GM21786 (cell line): ENCODE measurements at regions not wholly inside any gene's neighbourhood (a gene's known extent, or its start where the extent isn't known, plus 50 kb on each side); places are given as distances from the start of the nearest gene placed in this dataset.

Experiments used
- ATAC-seq: cut with Tn5 transposase; IDR thresholded peaks from one replicate; pipeline ENCODE4 v1.9.1; 2021; ENCODE audit not compliant: unreplicated experiment

DNA sequence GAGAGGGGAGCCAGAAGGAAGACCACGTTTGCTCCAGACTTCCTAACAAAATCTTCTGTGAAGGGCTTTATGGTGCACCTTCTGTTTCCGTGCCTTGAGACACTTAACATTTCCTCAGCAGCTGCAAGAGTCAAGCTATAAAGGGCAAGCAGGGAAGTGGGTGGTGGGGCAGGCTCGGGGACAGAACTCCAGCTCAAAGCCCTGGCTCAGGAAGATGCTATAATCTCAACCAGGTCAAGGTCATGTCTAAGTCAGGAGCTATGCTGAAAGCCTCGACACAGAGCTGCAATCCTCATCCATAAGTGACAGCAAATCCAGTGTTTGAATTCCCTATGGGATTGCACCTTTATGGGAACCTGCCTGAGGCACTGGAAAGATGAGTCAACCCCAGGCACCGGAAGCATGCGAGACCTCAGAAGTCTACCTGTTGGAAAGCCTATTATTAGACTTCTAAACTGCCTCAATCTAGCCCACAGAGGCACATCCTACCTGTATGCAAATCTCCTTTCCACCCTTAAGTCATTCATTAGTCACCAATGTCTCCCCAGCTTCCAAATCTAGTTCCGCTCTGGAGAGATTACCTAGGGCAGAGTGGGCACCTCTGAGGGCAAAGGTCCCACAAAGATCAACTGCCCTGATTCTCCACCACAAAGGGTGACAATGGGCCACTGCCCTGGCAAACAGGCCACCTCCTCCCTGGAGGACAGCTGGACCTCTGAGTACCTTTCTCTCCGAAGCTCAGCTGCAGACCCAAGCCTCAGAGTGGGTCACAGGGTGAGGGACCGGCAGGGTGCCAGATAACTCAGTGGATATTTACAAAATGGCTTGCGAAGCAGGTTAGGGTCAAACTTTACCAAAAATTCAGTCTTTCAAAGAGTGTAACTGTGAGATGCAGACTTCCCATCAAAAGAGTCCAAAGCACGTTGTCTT is 287.0 kb downstream of the CDC5L start:
- no peak for ATAC-seq

DNA sequence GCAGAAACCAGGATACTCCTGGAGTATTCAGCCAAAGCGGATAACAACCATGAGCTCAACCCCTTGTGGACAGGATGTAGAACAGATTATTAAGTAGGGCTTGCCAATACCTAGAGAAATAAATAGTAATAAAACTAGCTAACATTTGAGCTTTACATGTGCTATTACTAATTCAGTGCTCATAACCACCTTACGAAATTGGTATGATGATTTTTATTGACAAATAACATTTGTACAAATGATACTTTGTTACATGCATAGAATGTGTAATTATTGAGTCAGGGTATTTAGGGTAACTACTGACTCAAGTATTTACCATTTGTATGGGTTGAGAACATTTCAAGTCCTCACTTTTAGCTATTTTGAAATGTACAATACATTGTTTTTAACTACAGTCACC is 287.9 kb downstream of the CDC5L start:
- no peak for ATAC-seq

DNA sequence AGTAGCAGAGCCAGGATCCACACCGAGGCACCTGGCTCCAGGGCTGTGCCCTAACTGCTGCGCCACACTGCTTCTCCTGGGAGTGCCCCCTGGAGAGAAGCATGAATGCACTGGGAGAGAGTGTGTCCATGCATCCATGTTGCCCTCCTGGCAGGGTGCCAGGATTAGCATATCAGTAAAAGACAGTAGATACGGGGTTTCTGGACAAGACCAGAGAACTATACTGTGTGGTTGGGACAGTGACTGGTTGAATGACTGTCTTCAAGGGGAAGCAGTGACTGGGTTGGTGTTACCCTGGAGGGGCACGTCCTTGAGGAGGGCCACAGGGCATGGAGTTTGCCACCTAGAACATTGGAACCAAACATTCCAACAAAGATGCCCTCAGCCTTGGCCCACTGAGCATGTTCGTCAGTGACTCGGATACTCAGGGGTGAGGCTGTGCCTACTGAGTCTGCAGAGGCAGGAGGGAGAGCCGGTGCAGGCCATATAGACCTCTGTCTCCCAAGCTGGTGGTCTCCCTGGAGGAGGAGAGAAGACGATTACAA is 288.8 kb downstream of the CDC5L start:
- no peak for ATAC-seq

DNA sequence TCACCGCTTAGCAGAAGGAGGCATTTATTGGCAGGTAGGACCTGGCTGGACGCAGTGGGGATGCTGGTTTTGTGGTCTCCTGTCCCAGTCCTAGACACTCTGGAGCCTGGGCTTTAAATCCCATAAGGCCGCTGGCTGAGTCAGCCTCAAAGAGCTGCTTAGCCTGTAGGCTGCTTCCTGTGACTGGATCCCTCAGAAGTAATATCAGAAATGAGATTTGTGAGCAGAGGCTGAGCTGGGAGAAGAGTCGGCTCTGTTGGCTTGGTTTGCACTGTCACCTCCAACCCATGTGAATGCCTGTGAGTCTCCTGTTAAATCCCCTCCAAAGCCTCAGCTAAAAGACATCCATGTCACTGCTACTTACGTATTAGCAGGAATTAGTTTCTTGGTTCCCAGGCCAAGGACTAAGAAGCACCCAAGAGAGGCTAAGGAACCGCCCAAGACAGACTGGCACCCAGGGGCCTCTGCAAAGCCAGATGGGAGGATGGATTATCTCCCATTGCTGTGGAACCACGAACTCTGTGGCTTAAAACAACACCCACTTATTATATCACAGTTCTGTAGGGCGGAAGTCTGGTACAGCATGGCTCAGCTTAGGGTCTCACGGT is 289.4 kb downstream of the CDC5L start:
- ATAC-seq, result no peak

DNA sequence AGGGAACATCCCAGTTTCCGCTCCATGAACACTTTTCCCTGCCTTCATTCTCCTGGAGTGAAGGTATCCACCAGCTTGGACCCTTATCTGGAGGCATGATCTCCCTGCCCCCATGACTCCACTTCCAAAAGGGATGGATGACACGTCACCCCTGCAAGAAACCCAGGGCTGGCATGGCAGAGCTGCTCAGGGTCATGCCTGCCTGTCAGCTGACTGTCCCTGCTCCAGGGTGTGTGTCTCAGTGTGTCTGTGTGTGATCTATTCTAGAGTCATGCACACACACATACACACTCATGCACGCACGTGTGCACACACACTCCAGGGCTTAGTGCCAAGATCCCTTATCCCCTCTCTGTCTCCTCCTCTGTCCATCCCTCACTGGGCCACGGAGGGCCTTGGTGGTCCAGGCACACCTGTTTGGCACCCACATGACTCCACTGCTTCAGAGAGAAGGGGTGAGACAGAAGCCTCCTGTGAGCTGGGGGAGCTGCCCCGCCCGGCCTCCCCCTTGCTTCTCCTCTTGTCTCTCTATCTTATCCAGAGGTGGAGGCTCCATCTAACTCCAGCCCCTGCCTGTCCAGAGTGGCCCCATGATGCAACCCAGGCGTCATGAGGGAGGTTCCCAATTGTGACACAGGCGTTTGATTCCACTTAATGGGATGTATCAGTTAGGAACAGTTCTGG is 290.9 kb downstream of the CDC5L start:
- ATAC-seq, result no peak

DNA sequence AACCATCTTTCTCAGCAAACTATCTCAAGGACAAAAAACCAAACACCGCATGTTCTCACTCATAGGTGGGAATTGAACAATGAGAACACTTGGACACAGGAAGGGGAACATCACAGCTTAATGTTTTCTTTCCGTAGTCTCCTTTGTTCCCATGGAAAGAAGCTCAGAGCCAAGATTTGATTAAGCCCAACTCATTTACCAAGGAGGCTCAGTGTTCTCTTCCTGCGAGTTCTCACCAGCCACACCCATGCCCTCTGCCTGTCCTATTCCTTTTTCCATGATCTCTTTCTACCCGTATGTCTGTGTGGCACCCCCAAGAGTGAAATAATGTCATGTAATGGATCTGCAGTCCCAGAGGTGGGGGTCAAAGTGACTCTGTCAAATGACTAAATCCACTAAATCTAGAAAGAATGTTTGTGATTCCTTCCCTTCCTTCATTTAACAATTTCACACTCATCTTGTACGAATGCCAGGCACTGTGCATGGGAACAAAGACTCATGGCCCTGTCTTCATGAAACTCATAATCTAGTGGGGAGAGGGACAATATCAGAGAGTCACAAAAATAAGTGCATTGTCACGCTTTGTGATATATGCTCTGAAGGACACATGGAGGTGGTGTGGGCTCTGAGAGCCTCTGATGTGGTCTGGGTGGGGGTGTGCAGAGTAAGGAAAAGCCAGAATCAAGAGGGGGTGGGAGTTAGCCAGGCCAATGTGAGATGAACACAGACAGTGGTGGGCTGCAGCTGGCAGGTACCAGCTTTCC is 292.1 kb downstream of the CDC5L start:
- ATAC-seq, result no peak

DNA sequence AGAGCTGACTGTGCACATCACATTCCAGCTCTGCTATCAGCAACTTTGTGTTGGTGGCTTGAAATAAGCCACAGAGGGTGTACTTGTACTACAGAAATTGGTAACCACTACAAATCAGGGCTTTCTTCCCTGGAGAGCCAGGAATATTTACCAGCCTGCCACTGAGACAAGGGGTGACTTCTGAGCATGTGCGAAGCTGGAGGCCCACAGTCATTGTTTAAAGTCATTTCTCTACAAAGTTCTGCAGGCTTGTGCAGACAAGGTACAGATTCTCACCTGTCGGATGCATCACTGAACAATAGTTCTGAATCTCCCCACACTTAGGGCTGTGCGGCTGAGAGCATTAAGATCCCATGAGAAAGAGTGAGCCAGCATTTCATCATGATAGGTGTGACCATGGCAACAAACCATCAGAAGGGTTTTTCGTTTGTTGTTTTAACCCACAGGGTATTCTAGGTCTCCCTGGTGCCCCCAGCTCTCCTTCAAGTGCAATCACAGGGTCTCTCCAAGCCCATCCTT is 292.8 kb downstream of the CDC5L start:
- ATAC-seq, result no peak

DNA sequence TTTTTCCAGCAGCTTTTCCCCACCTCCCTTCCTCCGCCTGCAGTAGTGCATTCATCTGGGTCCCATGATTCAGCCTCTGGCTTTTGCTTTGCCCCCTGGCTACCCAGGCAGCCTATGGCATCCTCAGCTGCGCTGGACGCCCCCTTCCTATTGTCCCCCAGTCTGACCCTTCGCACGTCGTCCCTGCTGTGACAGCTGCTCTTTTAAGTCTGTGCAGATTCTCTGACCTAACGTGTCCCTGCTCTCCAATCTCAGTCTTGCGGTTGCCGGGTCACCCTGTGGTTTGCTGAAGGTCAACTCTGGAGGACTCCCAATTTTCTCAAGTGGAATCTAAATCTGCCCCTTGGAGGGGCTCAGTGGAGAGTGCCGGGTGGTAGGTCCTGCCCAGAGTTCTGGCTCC is 294.3 kb downstream of the CDC5L start:
- ATAC-seq, result no peak

DNA sequence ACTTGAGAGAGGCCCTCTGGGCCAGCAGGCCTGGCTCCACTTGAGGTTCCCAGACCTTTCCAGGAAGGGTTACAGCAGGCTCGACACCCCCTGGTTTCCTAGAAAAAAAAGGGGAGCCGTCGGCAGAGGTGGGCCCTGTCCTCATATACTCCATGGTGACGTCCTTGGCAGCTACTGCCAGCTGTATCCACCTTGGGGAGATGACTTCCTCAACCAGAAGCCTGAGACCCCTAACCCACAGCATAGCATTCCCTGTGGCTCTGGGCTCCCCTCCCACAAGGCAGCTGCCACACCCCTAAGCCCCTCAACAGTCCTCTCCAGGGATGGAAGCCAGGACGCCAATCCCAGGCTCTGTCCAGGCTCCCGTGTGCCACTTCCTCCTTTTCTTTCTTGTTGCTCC is 294.8 kb downstream of the CDC5L start:
- ATAC-seq, result no peak

DNA sequence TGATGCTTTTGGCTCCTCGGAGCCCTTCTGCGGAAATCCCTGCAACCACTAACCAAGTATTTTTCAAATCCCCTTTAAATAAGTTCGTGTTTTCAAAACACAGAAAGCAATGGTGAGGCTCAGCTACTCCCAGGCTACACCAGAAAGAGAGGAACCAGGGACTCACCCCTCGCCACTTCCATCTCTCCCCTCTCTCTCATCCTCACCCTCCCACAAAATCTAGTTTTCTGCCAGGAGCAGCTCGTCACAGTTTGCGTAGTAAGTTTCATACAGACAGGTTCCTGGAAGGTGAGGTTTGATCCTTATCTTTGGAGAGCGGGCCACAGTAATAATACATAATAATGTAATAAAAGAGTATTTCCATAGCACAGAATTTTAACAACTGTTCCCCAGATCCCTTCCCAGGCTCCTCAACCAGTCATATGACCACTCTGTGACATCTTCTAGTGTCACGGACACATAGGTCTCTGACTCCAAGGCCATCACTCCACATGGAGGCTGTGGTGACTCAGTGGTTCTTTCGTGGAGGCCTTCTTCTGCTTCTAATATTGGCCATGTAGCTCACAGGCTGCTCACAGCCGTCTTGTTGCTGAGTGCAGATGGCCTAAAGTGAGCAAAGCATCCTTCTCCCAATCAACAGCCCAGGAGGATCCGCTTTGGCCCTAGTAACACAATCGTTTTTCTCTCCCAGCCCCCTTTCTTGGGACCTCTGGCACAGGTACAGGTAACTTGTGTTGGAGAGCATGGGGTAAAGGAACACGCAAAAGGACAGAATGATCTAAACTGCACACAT is 295.7 kb downstream of the CDC5L start:
- ATAC-seq, result no peak

DNA sequence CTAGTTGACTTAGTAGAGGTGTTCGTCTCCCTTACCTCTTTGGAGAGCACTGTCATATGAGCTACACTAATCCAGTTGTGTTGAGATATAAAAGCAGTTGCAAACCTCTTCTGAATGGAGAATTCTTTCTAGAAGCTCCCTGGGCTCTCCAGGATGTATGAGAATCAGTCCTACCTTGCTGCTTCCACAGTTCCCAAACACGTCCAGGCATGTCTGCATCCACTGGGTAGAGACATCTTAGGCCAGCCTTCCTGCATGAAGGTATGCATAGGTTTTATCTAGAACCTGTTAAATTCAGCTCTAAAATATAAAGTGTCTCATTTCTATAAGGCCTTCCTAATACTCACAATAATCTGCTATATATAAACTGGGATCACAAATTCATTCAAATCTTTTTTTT is 297.7 kb downstream of the CDC5L start:
- ATAC-seq, result no peak

DNA sequence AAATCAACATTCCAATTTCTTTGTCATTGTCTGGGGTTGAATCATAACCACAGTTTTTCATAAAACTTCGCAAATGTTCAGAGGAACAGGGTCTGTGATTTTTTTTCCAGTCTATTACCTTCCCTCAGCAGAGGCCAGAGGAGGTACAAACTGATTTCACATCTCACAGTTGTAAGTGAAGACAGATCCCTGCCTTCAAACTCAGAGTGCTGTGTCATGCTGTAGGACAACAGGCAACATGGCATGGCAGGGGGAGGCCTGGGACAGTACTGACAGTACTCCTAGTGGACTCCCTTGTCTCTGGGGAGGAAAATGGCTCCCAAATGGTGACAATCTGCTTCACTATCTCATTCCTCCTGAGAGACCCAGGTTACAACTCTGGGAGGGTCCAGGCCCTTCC is 308.6 kb downstream of the CDC5L start:
- no peak for ATAC-seq

DNA sequence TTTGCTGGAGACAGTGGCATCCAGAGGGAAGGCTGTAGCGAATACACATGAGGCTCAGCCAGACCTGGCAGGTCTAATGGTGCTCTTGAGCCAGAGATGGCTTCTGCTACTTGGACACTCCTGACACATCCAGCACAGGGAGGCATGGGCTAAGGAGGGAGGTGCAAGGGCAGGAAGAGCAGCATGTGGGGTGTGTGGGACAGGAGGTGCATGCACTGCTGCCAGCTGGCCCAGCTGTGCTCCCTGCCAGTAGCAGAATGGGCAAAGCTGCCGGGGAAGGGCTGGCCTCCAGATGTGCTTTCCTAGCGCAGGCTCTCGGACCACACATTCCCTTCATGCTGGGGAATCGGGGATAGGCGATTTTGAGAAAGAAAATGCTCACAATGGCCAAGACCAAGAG is 309.2 kb downstream of the CDC5L start:
- no peak for ATAC-seq

DNA sequence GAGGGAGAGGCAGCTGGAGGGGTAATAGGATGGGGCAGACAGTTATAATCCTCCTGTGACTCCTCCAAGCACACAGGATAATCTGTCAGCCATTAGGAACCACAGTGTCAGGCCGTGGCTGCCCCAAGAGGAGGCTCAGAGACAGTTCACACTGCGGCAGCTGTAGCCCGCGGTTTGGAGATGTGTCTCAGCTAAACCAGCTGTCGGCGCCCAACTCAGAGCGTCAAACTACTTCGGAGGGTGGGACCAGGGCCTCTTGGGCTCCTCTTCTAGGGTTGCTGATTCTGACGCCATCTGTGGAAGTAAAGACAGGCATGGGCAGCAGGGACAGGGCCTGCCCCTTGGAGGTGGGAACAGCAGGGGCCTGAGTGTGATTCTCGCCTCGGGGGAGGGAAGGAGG is 309.8 kb downstream of the CDC5L start:
- no peak for ATAC-seq

DNA sequence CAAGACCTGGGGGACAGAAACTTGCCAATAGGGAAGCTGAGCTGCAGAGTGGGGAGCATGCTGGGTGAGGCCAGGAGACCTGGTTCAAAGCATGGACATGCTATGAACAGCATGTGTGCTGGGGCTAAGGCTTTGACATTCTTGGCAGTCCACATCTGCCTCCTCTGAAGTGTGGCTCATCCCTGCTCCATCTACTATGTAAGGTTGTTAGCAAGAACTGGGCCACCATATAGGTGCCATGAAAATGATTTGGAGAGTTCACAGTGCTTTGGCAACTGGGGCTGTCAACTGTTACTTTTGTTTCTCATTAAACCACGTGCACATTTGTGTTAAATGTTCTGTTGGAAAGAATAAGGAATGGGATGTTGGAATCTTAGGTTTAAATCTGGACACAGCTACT is 311.1 kb downstream of the CDC5L start:
- ATAC-seq, result no peak

DNA sequence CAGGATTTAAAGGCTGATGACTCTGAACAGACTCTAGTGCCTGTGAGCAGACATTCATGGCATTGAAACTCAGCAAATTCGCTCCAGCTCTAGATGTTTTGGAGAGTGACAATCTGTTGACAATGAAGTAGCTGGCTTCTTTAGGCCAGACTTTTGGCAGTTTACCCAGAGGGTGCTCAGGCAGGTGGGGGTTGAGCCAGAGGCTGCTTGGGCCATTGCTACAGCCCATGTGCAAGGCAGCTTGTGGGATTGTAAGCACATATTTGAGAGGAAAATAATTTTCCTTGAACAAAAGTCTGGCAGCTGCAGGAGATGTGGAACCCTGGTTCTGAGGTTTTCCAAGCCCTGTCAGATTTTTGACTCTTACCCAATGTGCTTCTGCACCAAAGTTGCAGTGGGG is 311.6 kb downstream of the CDC5L start:
- no peak for ATAC-seq

DNA sequence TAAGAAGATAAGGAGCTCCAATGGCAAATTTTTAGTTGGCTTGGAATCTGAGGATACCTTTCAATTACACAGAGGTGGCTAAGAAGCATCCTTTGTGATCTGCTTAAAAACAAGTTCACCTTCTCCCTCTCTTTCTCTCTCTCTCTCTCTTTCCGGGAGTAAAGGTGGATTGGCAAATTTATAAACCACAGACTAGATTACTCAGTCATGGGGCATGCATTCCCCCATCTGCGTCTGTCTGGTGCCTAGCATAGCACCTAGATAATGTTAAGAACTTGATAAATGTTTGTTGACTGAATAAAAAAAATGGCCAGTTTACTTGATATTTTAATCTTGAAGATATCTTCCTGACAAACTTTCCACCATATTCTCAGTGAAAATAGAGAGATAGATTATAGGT is 312.3 kb downstream of the CDC5L start:
- no peak for ATAC-seq

DNA sequence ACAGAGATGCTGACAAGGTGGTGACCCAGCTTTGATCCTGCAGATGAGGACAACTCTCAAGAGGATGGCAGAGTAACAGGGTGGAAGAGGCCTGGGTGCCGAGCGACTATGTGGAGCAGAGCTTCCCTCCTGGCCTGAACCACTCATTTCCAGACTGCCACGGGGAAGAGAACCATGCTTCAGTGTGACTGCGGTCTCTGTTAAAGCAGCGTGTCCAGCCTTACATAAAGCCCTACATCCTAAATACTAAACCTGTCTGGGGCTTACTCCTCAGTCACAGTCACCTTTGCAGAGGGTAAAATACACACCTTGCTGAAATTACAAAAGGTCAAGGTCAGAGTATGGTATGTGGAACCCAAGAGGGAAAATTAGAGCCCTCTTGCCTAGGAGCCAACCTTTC is 312.9 kb downstream of the CDC5L start:
- ATAC-seq, result no peak

DNA sequence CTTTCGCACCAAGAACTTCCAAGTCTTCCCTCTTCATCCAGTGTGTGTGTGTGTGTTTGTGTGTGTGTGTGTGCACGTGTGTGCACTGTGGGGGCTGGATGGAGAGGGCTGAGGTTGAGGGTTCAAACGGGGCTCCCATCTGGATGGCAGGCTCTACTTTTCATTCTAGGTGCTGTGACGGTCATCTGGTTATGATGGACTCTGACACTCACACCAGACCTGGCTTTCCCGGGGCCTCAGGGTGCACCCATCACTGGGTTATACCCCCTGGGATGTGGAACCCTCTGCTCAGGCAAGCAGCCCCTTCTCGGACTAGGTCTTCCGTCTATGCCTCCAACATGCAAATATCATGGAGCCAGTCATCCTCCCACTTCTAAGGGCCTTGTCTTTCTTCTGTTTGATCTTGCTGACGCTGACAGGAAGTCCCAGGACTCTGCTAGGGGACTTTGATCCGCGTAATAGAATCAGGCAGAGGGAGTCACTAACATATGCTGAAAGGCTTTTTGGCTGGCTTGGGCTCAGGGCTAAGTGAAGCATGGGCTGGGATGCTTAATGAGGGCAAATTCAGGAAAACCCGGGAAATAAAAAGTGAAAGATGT is 313.6 kb downstream of the CDC5L start:
- ATAC-seq, result no peak
